Thyroid gland (tissue), 4 donors: ENCODE measurements at regions not wholly inside any gene's neighbourhood (a gene's known extent, or its start where the extent isn't known, plus 50 kb on each side); places are given as distances from the start of the nearest gene placed in this dataset.

ENCODE experiments used
- DNase-seq, 2 donors: peaks; one replicate each; pipeline ENCODE4 v3.0.0-alpha.2; 2019
- H3K27ac ChIP-seq, 3 donors: fragments of 200-600 bp; sonication (generic); 1 replicate in 2 of 3; 2 replicates in 1 of 3; pipeline ENCODE4 v1.5.1; 2016 to 2019; ENCODE audit warnings: mild to moderate bottlenecking in 1 of 3, moderate library complexity in 1 of 3
- H3K27me3 ChIP-seq: fragments of 200-600 bp; sonication (generic); one replicate; pipeline ENCODE4 v1.5.1; 2019
- H3K36me3 ChIP-seq, 2 donors: fragments of 200-600 bp; sonication (generic); one replicate each; pipeline ENCODE4 v1.5.1; 2016 to 2019
- H3K4me1 ChIP-seq, 2 donors: fragments of 200-600 bp; sonication (generic); one replicate each; pipeline ENCODE4 v1.5.1; 2017 to 2019
- H3K4me3 ChIP-seq, 3 donors: fragments of 200-600 bp; sonication (generic); replicated peaks in 1 of 3; 1 replicate in 2 of 3; 2 replicates in 1 of 3; pipeline ENCODE4 v1.5.1; 2016; ENCODE audit warnings: mild to moderate bottlenecking in 1 of 3
- H3K9me3 ChIP-seq: fragments of 200-600 bp; sonication (generic); one replicate; pipeline ENCODE4 v1.5.1; 2017
- POLR2A ChIP-seq, 2 donors: fragments of 450-650 bp; IDR thresholded peaks; one replicate each; pipeline ENCODE4 v1.6.1; 2017; ENCODE audit warnings: antibody characterized with exemption in 2 of 2, mild to moderate bottlenecking in 2 of 2, moderate library complexity in 1 of 2
- WGBS, 2 donors: methylation state at CpG; one replicate each; pipeline ENCODE4 v1.1.5; 2017; 5-methylcytosine and 5-hydroxymethylcytosine counted together
- intact Hi-C: fragments of 100-400 bp; cut with DNase I; formaldehyde crosslinking; loops from one replicate; pipeline ENCODE4 v1.15.1; 2023
- TF ChIP-seq, protein P1 (sequence below), 6 experiments: fragments of 200-600 bp in 3 of 6; fragments of 450-650 bp in 3 of 6; sonication (generic) in 3 of 6; IDR thresholded peaks; one replicate each; pipeline ENCODE4 v1.5.1; 2016 to 2019; ENCODE audit warnings: antibody characterized with exemption in 6 of 6, mild to moderate bottlenecking in 2 of 6, inconsistent platforms in 1 of 6, moderate library complexity in 1 of 6

DNA sequence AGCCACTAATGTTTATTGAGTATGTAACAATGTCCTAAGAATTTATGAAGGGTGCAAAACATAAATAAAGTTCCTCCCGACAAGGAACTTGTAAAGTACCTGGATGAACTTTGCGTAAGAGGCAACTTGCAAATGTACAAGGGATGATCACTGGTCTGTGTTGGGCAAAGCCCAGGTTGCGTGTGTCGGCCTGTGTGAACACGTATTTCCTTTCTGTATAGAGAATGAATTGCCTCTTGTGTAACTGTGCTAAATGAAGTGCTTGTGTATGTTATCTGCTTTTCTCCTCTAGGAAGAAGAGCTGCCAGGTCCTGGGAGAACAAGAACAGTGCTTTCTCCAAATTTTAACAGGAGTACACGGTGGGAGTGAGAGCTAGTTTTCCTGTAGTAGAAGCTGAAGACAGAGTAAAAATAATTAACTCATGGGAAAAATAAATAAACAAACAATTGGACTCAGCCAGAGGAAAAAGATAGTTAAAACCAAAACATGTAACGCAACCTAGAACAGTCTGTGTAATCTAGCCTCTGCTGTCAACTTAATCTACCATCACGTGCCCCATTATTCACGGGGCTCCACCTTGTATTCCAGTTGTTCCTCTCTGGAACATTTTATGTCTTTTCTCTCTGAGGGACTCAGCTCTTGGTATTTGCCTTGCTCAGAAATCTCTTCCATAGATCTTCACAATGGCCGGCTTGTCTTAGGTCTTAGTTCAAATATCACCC, 83.7 kb upstream of the RASGRP1 start:
- DNase-seq, result no peak
- Histone ChIP-seq H3K4me1 (no peaks in the 10 kb centered on the region), H3K27me3 (no peaks in the 10 kb centered on the region), H3K4me3 (no peak overlapping the region), H3K27ac (no peak overlapping the region), H3K36me3 (no peaks in the 10 kb centered on the region), H3K9me3 (no peaks in the 10 kb centered on the region)
- intact Hi-C loops, result no loop called here
- TF ChIP-seq, protein P1, sequence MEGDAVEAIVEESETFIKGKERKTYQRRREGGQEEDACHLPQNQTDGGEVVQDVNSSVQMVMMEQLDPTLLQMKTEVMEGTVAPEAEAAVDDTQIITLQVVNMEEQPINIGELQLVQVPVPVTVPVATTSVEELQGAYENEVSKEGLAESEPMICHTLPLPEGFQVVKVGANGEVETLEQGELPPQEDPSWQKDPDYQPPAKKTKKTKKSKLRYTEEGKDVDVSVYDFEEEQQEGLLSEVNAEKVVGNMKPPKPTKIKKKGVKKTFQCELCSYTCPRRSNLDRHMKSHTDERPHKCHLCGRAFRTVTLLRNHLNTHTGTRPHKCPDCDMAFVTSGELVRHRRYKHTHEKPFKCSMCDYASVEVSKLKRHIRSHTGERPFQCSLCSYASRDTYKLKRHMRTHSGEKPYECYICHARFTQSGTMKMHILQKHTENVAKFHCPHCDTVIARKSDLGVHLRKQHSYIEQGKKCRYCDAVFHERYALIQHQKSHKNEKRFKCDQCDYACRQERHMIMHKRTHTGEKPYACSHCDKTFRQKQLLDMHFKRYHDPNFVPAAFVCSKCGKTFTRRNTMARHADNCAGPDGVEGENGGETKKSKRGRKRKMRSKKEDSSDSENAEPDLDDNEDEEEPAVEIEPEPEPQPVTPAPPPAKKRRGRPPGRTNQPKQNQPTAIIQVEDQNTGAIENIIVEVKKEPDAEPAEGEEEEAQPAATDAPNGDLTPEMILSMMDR (IDR thresholded peaks at IDR 0.05), result no peak
- no peak for TF ChIP-seq POLR2A (IDR thresholded peaks at IDR 0.05)
- WGBS, 2 donors, result 82 to 84% methylated on average over 10 of the region's 10 CpGs

DNA sequence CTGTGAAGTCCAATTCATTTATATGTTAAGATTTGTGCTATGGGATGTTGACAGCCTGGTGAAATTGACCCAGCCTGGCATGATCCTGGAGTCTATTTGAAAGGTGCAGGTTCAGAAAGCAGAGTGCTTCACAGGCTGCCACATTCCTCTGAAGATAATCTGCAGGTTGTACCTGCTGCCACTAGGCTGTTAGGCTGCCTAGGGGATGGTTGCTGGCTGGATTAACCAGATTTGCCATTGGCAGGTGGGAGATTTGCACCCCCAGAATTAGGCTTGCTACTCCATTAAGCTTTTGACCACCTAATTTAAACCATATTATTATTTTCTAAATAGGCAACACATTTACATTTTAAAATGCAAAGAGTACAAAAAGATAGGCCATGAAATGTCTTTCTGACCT, 85.8 kb upstream of the RASGRP1 start:
- H3K27me3 ChIP-seq, result no peaks in the 10 kb centered on the region
- no peak overlapping the region for H3K27ac ChIP-seq
- no peaks in the 10 kb centered on the region for H3K4me1 ChIP-seq
- H3K4me3 ChIP-seq, result no peak overlapping the region
- H3K9me3 ChIP-seq, result no peaks in the 10 kb centered on the region
- no peak for DNase-seq
- TF ChIP-seq, protein P1 (IDR thresholded peaks at IDR 0.05), result no peak
- no peak for TF ChIP-seq POLR2A (IDR thresholded peaks at IDR 0.05)
- H3K36me3 ChIP-seq, result no peaks in the 10 kb centered on the region
- intact Hi-C loops, result no loop called here

DNA sequence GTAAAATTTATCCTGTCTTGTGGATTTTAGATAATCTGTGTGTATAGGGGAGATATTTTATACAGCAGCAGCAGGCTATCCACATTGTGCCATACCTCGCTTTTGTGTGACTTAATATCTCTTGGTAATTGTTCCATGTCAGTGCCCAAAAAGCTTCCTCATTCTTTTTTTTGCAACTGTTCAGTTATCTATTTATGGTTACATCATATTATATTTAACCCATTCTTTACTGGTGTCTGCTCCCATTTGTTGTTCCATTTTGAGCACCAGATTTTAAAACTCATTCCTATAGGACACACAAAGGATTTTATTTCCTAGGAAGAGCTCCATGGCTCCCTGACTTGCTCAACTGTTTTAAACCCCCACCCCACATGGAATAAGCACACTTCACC, 86.3 kb upstream of the RASGRP1 start:
- TF ChIP-seq POLR2A (IDR thresholded peaks at IDR 0.05), result no peak
- intact Hi-C loops, result no loop called here
- H3K4me3 ChIP-seq, result no peak overlapping the region
- 89 to 91% methylated on average over 1 of the region's 1 CpG for WGBS, 2 donors
- no peaks in the 10 kb centered on the region for H3K27me3 ChIP-seq
- no peaks in the 10 kb centered on the region for H3K9me3 ChIP-seq
- H3K27ac ChIP-seq, result no peak overlapping the region
- no peaks in the 10 kb centered on the region for H3K4me1 ChIP-seq
- no peaks in the 10 kb centered on the region for H3K36me3 ChIP-seq
- no peak for DNase-seq

DNA sequence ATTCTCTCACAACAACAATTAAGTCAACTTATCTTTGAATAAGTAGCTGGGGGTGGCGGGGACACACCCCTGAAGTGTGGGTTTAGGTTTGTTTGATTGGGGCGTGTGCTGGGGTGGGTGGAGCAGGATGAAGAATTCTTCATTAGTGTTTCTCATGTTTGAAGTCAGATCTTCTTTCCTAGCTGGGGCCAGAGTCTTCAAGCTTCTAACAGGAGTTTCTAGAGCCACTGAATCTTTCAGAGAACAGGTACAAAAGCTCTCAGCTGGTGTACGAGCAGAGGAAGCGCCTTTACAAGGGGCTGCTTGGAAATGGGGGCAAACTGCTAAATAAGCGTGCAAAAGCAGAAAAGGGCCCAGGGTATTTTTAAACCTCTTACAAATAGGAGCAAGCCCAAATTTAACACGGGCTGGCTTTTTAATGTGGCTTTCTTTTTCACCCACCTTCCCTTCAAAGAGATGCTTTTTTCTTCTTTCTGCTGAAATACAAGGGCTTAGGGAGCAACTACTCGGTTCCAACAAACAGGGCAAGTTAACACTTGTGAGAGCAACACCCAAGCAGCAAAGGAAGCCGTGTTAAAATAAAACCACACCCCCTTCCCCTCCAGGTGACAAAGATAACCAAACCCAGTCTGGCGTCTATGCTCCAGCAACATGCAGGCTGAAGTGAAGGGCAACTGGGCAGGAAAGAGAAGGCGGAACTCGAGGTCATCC, 86.9 kb upstream of the RASGRP1 start:
- intact Hi-C loops, result no loop called here
- Histone ChIP-seq H3K27ac (no peak overlapping the region), H3K36me3 (no peaks in the 10 kb centered on the region), H3K9me3 (no peaks in the 10 kb centered on the region), H3K4me3 (no peak overlapping the region), H3K4me1 (no peaks in the 10 kb centered on the region), H3K27me3 (no peaks in the 10 kb centered on the region)
- TF ChIP-seq, protein P1 (IDR thresholded peaks at IDR 0.05), result no peak
- TF ChIP-seq POLR2A (IDR thresholded peaks at IDR 0.05), result no peak
- WGBS, 2 donors, result 49 to 61% methylated on average over 11 of the region's 11 CpGs
- no peak for DNase-seq

DNA sequence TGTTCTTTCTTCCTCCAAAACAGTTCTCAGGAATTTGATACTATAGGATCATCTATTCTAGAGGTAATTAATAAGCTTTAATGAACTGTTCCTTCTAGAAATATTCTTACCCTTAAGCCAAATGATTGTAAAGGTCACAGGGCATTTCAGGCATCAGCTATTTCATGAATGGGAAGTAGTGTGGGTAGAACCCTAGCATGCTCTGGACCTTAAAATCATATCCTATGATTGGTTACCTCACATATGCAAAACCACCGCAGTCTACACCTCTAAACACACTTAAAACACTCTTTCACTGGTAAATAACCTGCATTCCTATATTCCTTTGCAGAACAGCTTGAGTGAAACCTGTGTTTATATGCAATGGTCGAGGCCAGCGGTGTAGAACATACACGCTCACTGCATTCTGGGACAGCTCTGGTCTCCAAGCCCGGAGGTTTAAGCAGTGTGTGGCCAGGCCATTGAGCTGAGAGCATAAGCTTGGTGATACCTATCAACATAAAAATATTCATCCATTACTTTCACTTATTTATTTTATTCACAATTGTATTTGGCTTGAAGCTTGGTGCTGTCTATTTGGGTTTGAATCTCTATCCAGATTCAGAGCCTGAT, 87.7 kb upstream of the RASGRP1 start:
- H3K27me3 ChIP-seq, result no peaks in the 10 kb centered on the region
- DNase-seq, result no peak
- no peaks in the 10 kb centered on the region for H3K36me3 ChIP-seq
- no peak overlapping the region for H3K4me3 ChIP-seq
- H3K27ac ChIP-seq, result no peak overlapping the region
- 86 to 90% methylated on average over 5 of the region's 5 CpGs for WGBS, 2 donors
- TF ChIP-seq POLR2A (IDR thresholded peaks at IDR 0.05), result no peak
- TF ChIP-seq, protein P1 (IDR thresholded peaks at IDR 0.05), result no peak
- intact Hi-C loops, result no loop called here
- H3K9me3 ChIP-seq, result no peaks in the 10 kb centered on the region
- H3K4me1 ChIP-seq, result no peaks in the 10 kb centered on the region
